ENCODE measurements at regions not wholly inside any gene's neighbourhood (a gene's known extent, or its start where the extent isn't known, plus 50 kb on each side); places are given as distances from the start of the nearest gene placed in this dataset.

- ATAC-seq = no peak
- no peak for TF ChIP-seq OSR1 (CRISPR knock-in tag; IDR thresholded peaks at IDR 0.05)
- no peak for TF ChIP-seq BACH2 (CRISPR knock-in tag; IDR thresholded peaks at IDR 0.05; ENCODE audit: borderline replicate concordance)
- no peak for TF ChIP-seq ZC3H10 (CRISPR knock-in tag; IDR thresholded peaks at IDR 0.05)
- TF ChIP-seq RARB (CRISPR knock-in tag; IDR thresholded peaks at IDR 0.05) = no peak
- no peak for TF ChIP-seq TOX (CRISPR knock-in tag; IDR thresholded peaks at IDR 0.05; ENCODE audit: borderline replicate concordance)
- no peak for TF ChIP-seq ARNTL (CRISPR knock-in tag; IDR thresholded peaks at IDR 0.05; ENCODE audit: borderline replicate concordance, low read depth)
- no peak for TF ChIP-seq ZFP30 (CRISPR knock-in tag; IDR thresholded peaks at IDR 0.05)
- no peak for TF ChIP-seq ZNF565 (CRISPR knock-in tag; conservative IDR thresholded peaks at IDR 0.05; ENCODE audit: low read depth)
- no peak for TF ChIP-seq SNAI2 (CRISPR knock-in tag; IDR thresholded peaks at IDR 0.05)
- TF ChIP-seq ESRRG (CRISPR knock-in tag; IDR thresholded peaks at IDR 0.05) = no peak
- TF ChIP-seq ZNF70 (CRISPR knock-in tag; IDR thresholded peaks at IDR 0.05) = no peak
- no peak for TF ChIP-seq CSDC2 (CRISPR knock-in tag; IDR thresholded peaks at IDR 0.05)
- no peak for TF ChIP-seq ISL1 (CRISPR knock-in tag; IDR thresholded peaks at IDR 0.05)
- TF ChIP-seq POU6F1 (CRISPR knock-in tag; IDR thresholded peaks at IDR 0.05; ENCODE audit: borderline replicate concordance, low read depth) = no peak
- TF ChIP-seq CREB5 (CRISPR knock-in tag; IDR thresholded peaks at IDR 0.05; ENCODE audit: low read depth) = no peak
- no peak for TF ChIP-seq CSRNP3 (CRISPR knock-in tag; IDR thresholded peaks at IDR 0.05)
- no peak for TF ChIP-seq ZFP3 (CRISPR knock-in tag; IDR thresholded peaks at IDR 0.05)
- no peak for TF ChIP-seq PPARA (CRISPR knock-in tag; IDR thresholded peaks at IDR 0.05; ENCODE audit: borderline replicate concordance)
Measured at GRCh38 chr13:67577361-67577760, 347.2 kb upstream of the PCDH9 start.

- peak; percentile 92 for ATAC-seq
- TF ChIP-seq GLIS3 (CRISPR knock-in tag; IDR thresholded peaks at IDR 0.05) (no peak), OSR1 (CRISPR knock-in tag; IDR thresholded peaks at IDR 0.05) (no peak), ISL1 (CRISPR knock-in tag; IDR thresholded peaks at IDR 0.05) (no peak), ESRRG (CRISPR knock-in tag; IDR thresholded peaks at IDR 0.05) (no peak), CSDC2 (CRISPR knock-in tag; IDR thresholded peaks at IDR 0.05) (no peak), TCF4 (CRISPR knock-in tag; IDR thresholded peaks at IDR 0.05; ENCODE audit: borderline replicate concordance) (no peak), BACH2 (CRISPR knock-in tag; IDR thresholded peaks at IDR 0.05; ENCODE audit: borderline replicate concordance) (no peak), ZNF565 (CRISPR knock-in tag; conservative IDR thresholded peaks at IDR 0.05; ENCODE audit: low read depth) (no peak), ZFP30 (CRISPR knock-in tag; IDR thresholded peaks at IDR 0.05) (no peak), ARNTL (CRISPR knock-in tag; IDR thresholded peaks at IDR 0.05; ENCODE audit: borderline replicate concordance, low read depth) (no peak), SNAI2 (CRISPR knock-in tag; IDR thresholded peaks at IDR 0.05) (no peak), ZC3H10 (CRISPR knock-in tag; IDR thresholded peaks at IDR 0.05) (no peak), TSHZ2 (CRISPR knock-in tag; IDR thresholded peaks at IDR 0.05) (no peak), CREB5 (CRISPR knock-in tag; IDR thresholded peaks at IDR 0.05; ENCODE audit: low read depth) (no peak), ZFP3 (CRISPR knock-in tag; IDR thresholded peaks at IDR 0.05) (no peak)
Measured at GRCh38 chr13:67574320-67575233, 344.4 kb upstream of the PCDH9 start.
